Naive thymus-derived CD8-positive, alpha-beta T cell (primary cell): ENCODE measurements at regions not wholly inside any gene's neighbourhood (a gene's known extent, or its start where the extent isn't known, plus 50 kb on each side); places are given as distances from the start of the nearest gene placed in this dataset.

Source experiments
- ATAC-seq, 2 donors: fragments of 150-1000 bp; cut with Tn5 transposase in 1 of 2; sonication (Bioruptor Pico), chemical (Tn5 transposase) in 1 of 2; 1 replicate in 1 of 2; 2 replicates in 1 of 2; pipeline ENCODE4 v1.10.0; 2021; ENCODE audit warnings: mild to moderate bottlenecking in 2 of 2, moderate library complexity in 2 of 2
- POLR2A ChIA-PET: fragments of 350-600 bp; sonication (Branson Sonifier 250); formaldehyde crosslinking; loops from one replicate; lab custom pipeline; 2021; ENCODE audit warnings: antibody characterized with exemption; lab: Charles Lee
- DNase-seq, 10 donors: peaks; one replicate each; pipeline versions ENCODE4 v3.0.0 to v3.0.0-alpha.2; 2020 to 2022
- H3K27ac Mint-ChIP-seq, 10 donors: one replicate each; pipeline ENCODE4 v1.8.0; 2020 to 2022; ENCODE audit warnings: mild to moderate bottlenecking in 10 of 10, mixed read lengths in 10 of 10, moderate library complexity in 4 of 10, inconsistent platforms in 1 of 10
- H3K27me3 Mint-ChIP-seq, 5 donors: one replicate each; pipeline ENCODE4 v1.8.0; 2021 to 2022; ENCODE audit warnings: mixed read lengths in 5 of 5
- H3K36me3 Mint-ChIP-seq, 3 donors: one replicate each; pipeline ENCODE4 v1.8.0; 2020 to 2022; ENCODE audit warnings: mixed read lengths in 3 of 3, mild to moderate bottlenecking in 2 of 3, inconsistent platforms in 1 of 3
- H3K4me1 Mint-ChIP-seq, 4 donors: one replicate each; pipeline ENCODE4 v1.8.0; 2021 to 2022; ENCODE audit warnings: mixed read lengths in 4 of 4
- H3K4me3 Mint-ChIP-seq, 10 donors: one replicate each; pipeline ENCODE4 v1.8.0; 2020 to 2022; ENCODE audit warnings: mild to moderate bottlenecking in 10 of 10, mixed read lengths in 10 of 10, moderate library complexity in 6 of 10, inconsistent platforms in 1 of 10
- H3K9me3 Mint-ChIP-seq, 9 donors: one replicate each; pipeline ENCODE4 v1.8.0; 2020 to 2022; ENCODE audit warnings: mixed read lengths in 9 of 9, mild to moderate bottlenecking in 3 of 9, inconsistent platforms in 1 of 9, moderate library complexity in 1 of 9

- POLR2A ChIA-PET = no interaction called here
These were observed 512.9 kb upstream of the ACVR2A start for GRCh38 chr2:147331790-147332419.

GRCh38 chr2:147330925-147331324 is 513.9 kb upstream of the ACVR2A start:
- Mint-ChIP-seq H3K4me1 (peaks cover 3 to 11% (median 6%) of the 10 kb centered on the region in 4 donors), H3K4me3 (no peak overlapping the region), H3K9me3 (peaks cover 0 to 6% (median 0%) of the 10 kb centered on the region in 9 donors), H3K36me3 (peaks cover 0 to 6% (median 0%) of the 10 kb centered on the region in 3 donors), H3K27me3 (peaks cover 0 to 11% (median 3%) of the 10 kb centered on the region in 5 donors), H3K27ac (no peak overlapping the region)
- POLR2A ChIA-PET = no interaction called here
- DNase-seq (no peak), ATAC-seq (no peak)

More at GRCh38 chr2:147331790-147332419, 512.9 kb upstream of the ACVR2A start:
- H3K9me3 Mint-ChIP-seq = peaks cover 0 to 6% (median 0%) of the 10 kb centered on the region in 9 donors
- peaks cover 3 to 9% (median 5%) of the 10 kb centered on the region in 4 donors for H3K4me1 Mint-ChIP-seq
- peaks cover 0 to 15% (median 4%) of the 10 kb centered on the region in 5 donors for H3K27me3 Mint-ChIP-seq
- no peak overlapping the region for H3K27ac Mint-ChIP-seq
- ATAC-seq (no peak), DNase-seq (no peak)
- peaks cover 0 to 6% (median 0%) of the 10 kb centered on the region in 3 donors for H3K36me3 Mint-ChIP-seq
- no peak overlapping the region for H3K4me3 Mint-ChIP-seq

GRCh38 chr2:147327613-147328012 is 517.2 kb upstream of the ACVR2A start:
- H3K4me3 Mint-ChIP-seq = peak overlapping the region in 3 of 10 donors; percentile 26 to 33 (median 26)
- no peak for DNase-seq
- peaks cover 0 to 2% (median 0%) of the 10 kb centered on the region in 9 donors for H3K9me3 Mint-ChIP-seq
- POLR2A ChIA-PET = no interaction called here
- no peaks in the 10 kb centered on the region for H3K36me3 Mint-ChIP-seq
- H3K4me1 Mint-ChIP-seq = peaks cover 3 to 11% (median 6%) of the 10 kb centered on the region in 4 donors
- peaks cover 0 to 6% (median 0%) of the 10 kb centered on the region in 5 donors for H3K27me3 Mint-ChIP-seq
- no peak overlapping the region for H3K27ac Mint-ChIP-seq
- no peak for ATAC-seq

- Mint-ChIP-seq H3K36me3 (peaks cover 0 to under 1% (median 0%) of the 10 kb centered on the region in 3 donors), H3K4me1 (peaks cover 3 to 11% (median 6%) of the 10 kb centered on the region in 4 donors), H3K9me3 (peaks cover 0 to 6% (median 1%) of the 10 kb centered on the region in 9 donors), H3K4me3 (no peak overlapping the region), H3K27ac (no peak overlapping the region), H3K27me3 (peaks cover 0 to 5% (median 0%) of the 10 kb centered on the region in 5 donors)
- ATAC-seq (no peak), DNase-seq (no peak)
- POLR2A ChIA-PET = no interaction called here
These were observed 518.8 kb upstream of the ACVR2A start for GRCh38 chr2:147325990-147326389.

GRCh38 chr2:147320146-147320545 is 524.7 kb upstream of the ACVR2A start:
- H3K27ac Mint-ChIP-seq = no peak overlapping the region
- H3K9me3 Mint-ChIP-seq = peaks cover 0 to 31% (median 16%) of the 10 kb centered on the region in 9 donors
- H3K36me3 Mint-ChIP-seq = peaks cover 0 to 14% (median 0%) of the 10 kb centered on the region in 3 donors
- POLR2A ChIA-PET = no interaction called here
- no peaks in the 10 kb centered on the region for H3K4me1 Mint-ChIP-seq
- no peak overlapping the region for H3K4me3 Mint-ChIP-seq
- no peak for ATAC-seq
- no peak for DNase-seq
- H3K27me3 Mint-ChIP-seq = no peaks in the 10 kb centered on the region

GRCh38 chr2:147311058-147311430 is 533.8 kb upstream of the ACVR2A start:
- no peaks in the 10 kb centered on the region for H3K36me3 Mint-ChIP-seq
- peaks cover 0 to 10% (median 2%) of the 10 kb centered on the region in 5 donors for H3K27me3 Mint-ChIP-seq
- POLR2A ChIA-PET = no interaction called here
- ATAC-seq (no peak), DNase-seq (no peak)
- no peak overlapping the region for H3K4me3 Mint-ChIP-seq
- H3K27ac Mint-ChIP-seq = no peak overlapping the region
- H3K9me3 Mint-ChIP-seq = peaks cover 0 to 3% (median 0%) of the 10 kb centered on the region in 9 donors
- no peaks in the 10 kb centered on the region for H3K4me1 Mint-ChIP-seq

GRCh38 chr2:147310335-147311057 is 534.3 kb upstream of the ACVR2A start:
- Mint-ChIP-seq H3K27ac (no peak overlapping the region), H3K4me1 (no peaks in the 10 kb centered on the region), H3K4me3 (no peak overlapping the region), H3K9me3 (peaks cover 0 to 3% (median 0%) of the 10 kb centered on the region in 9 donors), H3K27me3 (peaks cover 0 to 10% (median 2%) of the 10 kb centered on the region in 5 donors), H3K36me3 (no peaks in the 10 kb centered on the region)
- no peak for DNase-seq
- ATAC-seq = no peak
- POLR2A ChIA-PET = no interaction called here

- DNase-seq (no peak), ATAC-seq (peak in 1 of 2 donors; percentile 41)
- H3K9me3 Mint-ChIP-seq = no peaks in the 10 kb centered on the region
- POLR2A ChIA-PET = no interaction called here
- peak overlapping the region in 3 of 10 donors; percentile 56 to 89 (median 82) for H3K27ac Mint-ChIP-seq
- H3K27me3 Mint-ChIP-seq = peaks cover 0 to 3% (median 1%) of the 10 kb centered on the region in 5 donors
- no peaks in the 10 kb centered on the region for H3K36me3 Mint-ChIP-seq
- H3K4me1 Mint-ChIP-seq = peaks cover 0 to 11% (median 2%) of the 10 kb centered on the region in 4 donors
- peak overlapping the region in 2 of 10 donors; percentile 28 to 57 for H3K4me3 Mint-ChIP-seq
These were observed 547.0 kb upstream of the ACVR2A start for GRCh38 chr2:147297820-147298219.

GRCh38 chr2:147294825-147295392 is 549.9 kb upstream of the ACVR2A start:
- H3K27ac Mint-ChIP-seq = peak overlapping the region in 1 of 10 donors; percentile 63

GRCh38 chr2:147293991-147294824 is 550.6 kb upstream of the ACVR2A start:
- Mint-ChIP-seq H3K27ac (peak overlapping the region in 2 of 10 donors; percentile 7 to 63), H3K4me3 (no peak overlapping the region), H3K4me1 (peaks cover 0 to 11% (median 2%) of the 10 kb centered on the region in 4 donors), H3K36me3 (no peaks in the 10 kb centered on the region), H3K9me3 (no peaks in the 10 kb centered on the region), H3K27me3 (peaks cover 0 to 9% (median 0%) of the 10 kb centered on the region in 5 donors)
- DNase-seq = no peak
- POLR2A ChIA-PET = no interaction called here
- no peak for ATAC-seq

More at GRCh38 chr2:147294825-147295392, 549.9 kb upstream of the ACVR2A start:
- peaks cover 0 to 9% (median 0%) of the 10 kb centered on the region in 5 donors for H3K27me3 Mint-ChIP-seq
- H3K4me1 Mint-ChIP-seq = peaks cover 0 to 11% (median 2%) of the 10 kb centered on the region in 4 donors
- POLR2A ChIA-PET = no interaction called here
- DNase-seq (no peak), ATAC-seq (no peak)
- no peaks in the 10 kb centered on the region for H3K36me3 Mint-ChIP-seq
- no peak overlapping the region for H3K4me3 Mint-ChIP-seq
- H3K9me3 Mint-ChIP-seq = no peaks in the 10 kb centered on the region

- no peak overlapping the region for H3K4me3 Mint-ChIP-seq
- H3K27me3 Mint-ChIP-seq = peaks cover 0 to 6% (median 0%) of the 10 kb centered on the region in 5 donors
- DNase-seq (no peak), ATAC-seq (peak; percentile 38 to 46)
- H3K36me3 Mint-ChIP-seq = no peaks in the 10 kb centered on the region
- no peaks in the 10 kb centered on the region for H3K9me3 Mint-ChIP-seq
- peak overlapping the region in 2 of 10 donors; percentile 1 to 81 for H3K27ac Mint-ChIP-seq
- peaks cover 0 to 8% (median under 1%) of the 10 kb centered on the region in 4 donors for H3K4me1 Mint-ChIP-seq
- POLR2A ChIA-PET = no interaction called here
These were observed 556.7 kb upstream of the ACVR2A start for GRCh38 chr2:147288131-147288530.

- no peaks in the 10 kb centered on the region for H3K36me3 Mint-ChIP-seq
- DNase-seq = no peak
- no peak overlapping the region for H3K4me3 Mint-ChIP-seq
- POLR2A ChIA-PET = no interaction called here
- peaks cover 0 to 22% (median 4%) of the 10 kb centered on the region in 5 donors for H3K27me3 Mint-ChIP-seq
- no peak for ATAC-seq
- peaks cover 0 to 6% (median 0%) of the 10 kb centered on the region in 9 donors for H3K9me3 Mint-ChIP-seq
- no peak overlapping the region for H3K27ac Mint-ChIP-seq
- no peaks in the 10 kb centered on the region for H3K4me1 Mint-ChIP-seq
These were observed 568.9 kb upstream of the ACVR2A start for GRCh38 chr2:147275943-147276342.
